Mucosa of gallbladder (tissue), 1 donor: ENCODE measurements at regions not wholly inside any gene's neighbourhood (a gene's known extent, or its start where the extent isn't known, plus 50 kb on each side); places are given as distances from the start of the nearest gene placed in this dataset.

ENCODE experiments used
- DNase-seq: peaks from one replicate; pipeline ENCODE4 v3.0.0-alpha.2; 2020; ENCODE audit warnings: low spot score
- donor health status: DM: no; HTN: no; CAD: no.

DNA sequence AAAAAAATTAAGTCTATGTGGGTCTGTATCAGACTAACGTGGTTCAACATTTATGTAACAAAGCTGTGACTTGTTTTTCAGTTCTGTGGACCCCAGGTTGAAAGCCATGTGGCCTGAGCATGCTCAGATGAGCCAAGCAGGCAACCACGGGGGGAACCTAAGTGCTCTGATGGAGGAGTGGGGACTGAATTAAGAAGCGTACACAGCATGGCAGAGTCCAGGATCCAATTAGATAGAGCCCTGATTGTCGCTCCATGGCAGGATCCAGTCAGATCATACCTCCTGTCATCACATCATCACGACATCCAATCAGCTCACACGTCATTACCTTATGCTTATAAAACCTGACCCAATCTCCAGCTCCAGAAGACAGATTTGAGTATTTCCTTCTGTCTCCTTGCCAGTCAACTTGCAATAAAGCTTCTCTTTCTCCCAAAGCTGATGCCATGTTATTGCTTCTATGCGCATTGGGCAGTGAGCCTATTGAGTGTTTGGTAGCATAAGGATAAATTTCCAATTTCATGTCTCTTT lies 1013.1 kb upstream of the TMEM132C start:
- DNase-seq = no peak

- no peak for DNase-seq
These were observed 1012.5 kb upstream of the TMEM132C start for GRCh38 chr12:127254420-127254955.

GRCh38 chr12:127257366-127257935 lies 1009.5 kb upstream of the TMEM132C start:
- DNase-seq = no peak

DNA sequence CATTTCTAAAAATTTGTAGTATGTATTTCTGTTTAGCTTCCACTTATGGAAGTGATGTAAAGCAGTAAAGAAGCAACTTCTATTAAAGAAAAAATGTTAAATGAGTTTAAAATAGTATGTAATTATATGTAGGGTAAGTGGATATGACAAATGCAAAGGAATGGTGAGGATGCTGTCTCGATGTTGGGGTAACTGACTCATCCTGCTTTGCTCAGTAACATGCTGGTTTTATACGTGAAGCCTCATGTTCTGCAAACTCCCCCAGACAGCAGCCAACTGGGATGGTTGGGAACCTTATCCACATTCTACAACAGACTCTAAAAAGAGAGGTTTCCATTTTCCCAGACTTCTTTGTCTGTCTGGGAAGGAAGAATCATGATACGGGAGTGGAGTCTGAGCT lies 1006.4 kb upstream of the TMEM132C start:
- no peak for DNase-seq

- DNase-seq = no peak
These were observed 1006.0 kb upstream of the TMEM132C start for GRCh38 chr12:127260999-127261398.

DNA sequence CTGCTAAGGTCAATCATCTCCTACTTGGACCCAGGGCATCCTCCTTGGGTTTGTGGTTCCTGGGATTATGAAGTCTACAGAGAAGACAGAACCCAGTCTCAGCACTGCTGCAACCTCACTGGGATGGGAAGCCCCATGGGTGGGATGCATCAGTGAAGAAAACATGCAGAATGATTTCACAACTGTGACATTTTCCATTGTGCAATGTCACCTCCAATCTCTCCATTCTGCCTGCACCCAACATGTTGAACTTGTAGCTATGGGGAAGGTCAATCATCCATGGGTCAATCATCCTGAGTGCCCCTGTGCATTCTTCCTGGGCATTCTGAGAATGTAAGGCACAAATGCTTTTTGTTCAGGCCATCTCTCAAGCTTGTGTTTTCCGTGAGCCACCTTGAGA lies 1004.4 kb upstream of the TMEM132C start:
- no peak for DNase-seq

DNA sequence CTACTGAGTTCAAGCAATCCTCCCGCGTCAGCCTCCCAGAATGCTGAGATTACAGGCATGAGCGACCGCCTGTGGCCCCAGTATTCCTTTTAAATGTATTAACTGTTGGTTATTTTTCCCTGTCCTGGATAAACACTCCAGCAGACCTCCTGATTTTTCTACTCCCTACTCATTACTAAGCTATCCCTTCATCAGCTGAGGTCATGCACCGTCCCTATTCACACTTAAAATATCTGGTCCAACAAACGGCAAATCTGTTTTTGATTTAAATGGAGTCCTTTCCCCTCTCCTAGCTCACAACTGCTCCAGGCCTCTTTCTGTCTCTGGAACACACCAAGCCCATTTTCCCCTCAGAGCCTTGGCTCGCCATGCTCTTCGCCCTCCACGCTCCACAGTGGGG lies 1003.3 kb upstream of the TMEM132C start:
- DNase-seq = no peak

DNA sequence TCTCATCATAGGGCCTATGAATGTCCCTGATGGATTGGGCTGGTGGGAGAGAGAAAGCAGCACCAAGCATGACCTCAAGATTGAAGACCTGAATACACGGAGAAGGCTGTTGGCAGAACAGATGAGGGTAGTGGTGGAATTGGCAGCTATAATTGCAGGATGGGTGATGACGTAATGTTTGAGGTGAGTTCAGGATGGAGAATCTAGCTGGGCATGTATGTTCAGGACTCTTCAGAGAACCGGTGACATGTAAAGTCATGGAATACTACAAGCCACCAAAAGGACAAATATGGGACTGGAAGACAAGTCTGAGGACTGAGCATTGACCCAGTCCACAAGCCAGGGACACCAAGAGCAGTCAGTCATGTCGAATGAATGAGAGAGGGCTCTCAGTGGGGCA lies 999.8 kb upstream of the TMEM132C start:
- no peak for DNase-seq

DNA sequence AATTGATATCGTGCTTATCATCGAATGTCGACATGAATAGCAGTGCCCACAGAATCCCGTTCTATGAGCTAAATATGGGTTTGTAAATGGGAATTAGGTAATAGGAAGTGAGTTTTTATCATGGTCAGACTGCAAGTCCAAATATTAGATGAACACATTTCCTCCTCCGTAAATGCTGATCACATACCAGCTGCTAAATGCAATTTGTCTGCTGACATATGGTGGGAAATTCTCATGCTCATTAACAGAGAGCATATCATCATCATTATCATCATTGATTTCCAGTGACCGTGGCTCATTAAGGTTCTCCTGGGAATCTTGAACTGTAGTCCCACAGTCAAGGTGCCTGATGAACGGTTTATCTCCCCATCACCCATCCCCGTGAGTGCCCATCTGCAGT lies 998.8 kb upstream of the TMEM132C start:
- no peak for DNase-seq

- no peak for DNase-seq
These were observed 998.1 kb upstream of the TMEM132C start for GRCh38 chr12:127268706-127269425.

GRCh38 chr12:127270193-127270592 lies 996.8 kb upstream of the TMEM132C start:
- DNase-seq = peak; percentile 0

- no peak for DNase-seq
These were observed 995.2 kb upstream of the TMEM132C start for GRCh38 chr12:127271776-127272175.

- DNase-seq = no peak
These were observed 994.1 kb upstream of the TMEM132C start for GRCh38 chr12:127272864-127273263.

DNA sequence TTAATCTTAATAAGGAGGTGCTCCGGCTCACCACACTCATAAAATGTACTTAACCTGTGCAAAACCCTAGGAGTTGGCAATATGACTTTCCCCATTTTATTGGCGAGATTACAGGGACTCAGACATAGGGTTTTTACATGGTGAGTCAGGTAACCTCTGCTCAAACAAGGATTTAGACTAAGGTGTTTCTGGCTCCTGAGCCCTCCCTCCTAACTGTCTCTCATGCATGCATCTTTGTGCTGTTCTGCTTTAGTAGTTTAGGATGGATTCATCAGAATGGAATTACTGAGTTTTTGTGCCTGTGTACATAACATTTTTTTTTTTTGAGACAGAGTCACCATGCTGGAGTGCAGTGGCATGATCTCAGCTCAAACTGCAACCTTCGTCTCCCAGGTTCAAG lies 993.3 kb upstream of the TMEM132C start:
- no peak for DNase-seq

GRCh38 chr12:127275416-127275815 lies 991.6 kb upstream of the TMEM132C start:
- no peak for DNase-seq

GRCh38 chr12:127277882-127278281 lies 989.1 kb upstream of the TMEM132C start:
- no peak for DNase-seq

DNA sequence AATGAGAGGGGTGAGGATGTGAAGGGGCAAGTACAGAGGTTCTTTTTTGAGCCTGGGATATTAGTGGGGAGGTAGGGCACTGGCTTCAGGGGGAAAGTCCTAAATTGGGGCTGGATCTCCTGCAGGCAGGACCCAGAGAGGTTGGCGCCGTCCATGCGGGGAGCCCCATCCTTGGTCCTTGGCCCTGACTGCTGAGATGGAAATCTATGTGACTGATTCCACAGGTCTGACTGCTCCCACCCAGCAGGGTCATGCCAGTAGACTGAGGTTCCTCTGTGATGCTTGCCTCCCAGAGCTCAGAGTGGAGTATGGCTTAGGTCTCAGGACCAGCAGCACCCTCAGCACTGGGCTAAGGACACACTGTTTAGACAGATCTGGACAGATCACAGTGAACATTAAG lies 988.6 kb upstream of the TMEM132C start:
- DNase-seq = no peak

GRCh38 chr12:127280393-127281275 lies 986.3 kb upstream of the TMEM132C start:
- peak; percentile 28 for DNase-seq

DNA sequence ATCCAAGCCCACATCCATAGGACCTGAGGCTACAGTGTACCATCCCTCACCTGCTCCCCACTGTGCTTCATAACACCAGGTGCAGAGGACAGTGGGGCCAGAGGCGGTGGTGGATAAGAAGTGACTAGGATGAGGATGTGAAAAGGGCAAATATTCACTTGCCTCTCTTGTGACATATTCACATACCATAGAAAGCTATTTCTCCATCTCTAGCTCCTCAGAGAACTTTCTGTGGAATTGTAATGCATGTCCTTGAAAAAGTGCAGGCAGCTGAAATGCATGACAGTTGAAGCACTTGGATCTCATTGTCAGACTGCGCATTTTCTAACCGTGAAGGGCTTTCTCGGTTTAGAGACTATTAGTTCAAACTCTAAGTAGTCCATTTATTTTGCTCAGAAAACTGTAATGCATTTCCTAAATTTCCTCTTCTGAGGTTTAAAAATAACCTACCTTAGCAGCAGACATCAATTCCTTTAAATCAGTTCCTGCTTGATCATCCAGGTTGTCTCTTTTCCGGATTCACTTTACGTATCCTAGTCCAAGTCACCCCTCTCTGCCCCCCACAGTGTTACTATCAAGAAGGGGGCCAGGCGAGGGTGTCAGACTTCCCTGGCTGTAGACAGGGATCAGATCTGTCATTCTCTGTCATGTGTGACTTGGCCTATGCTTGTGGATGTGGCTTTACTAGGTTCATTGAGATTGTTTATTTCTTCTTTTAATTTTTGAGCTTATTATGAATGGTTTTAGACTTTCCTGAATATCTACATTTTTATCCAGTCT lies 984.0 kb upstream of the TMEM132C start:
- no peak for DNase-seq

- DNase-seq = no peak
These were observed 982.9 kb upstream of the TMEM132C start for GRCh38 chr12:127284021-127284420.

DNA sequence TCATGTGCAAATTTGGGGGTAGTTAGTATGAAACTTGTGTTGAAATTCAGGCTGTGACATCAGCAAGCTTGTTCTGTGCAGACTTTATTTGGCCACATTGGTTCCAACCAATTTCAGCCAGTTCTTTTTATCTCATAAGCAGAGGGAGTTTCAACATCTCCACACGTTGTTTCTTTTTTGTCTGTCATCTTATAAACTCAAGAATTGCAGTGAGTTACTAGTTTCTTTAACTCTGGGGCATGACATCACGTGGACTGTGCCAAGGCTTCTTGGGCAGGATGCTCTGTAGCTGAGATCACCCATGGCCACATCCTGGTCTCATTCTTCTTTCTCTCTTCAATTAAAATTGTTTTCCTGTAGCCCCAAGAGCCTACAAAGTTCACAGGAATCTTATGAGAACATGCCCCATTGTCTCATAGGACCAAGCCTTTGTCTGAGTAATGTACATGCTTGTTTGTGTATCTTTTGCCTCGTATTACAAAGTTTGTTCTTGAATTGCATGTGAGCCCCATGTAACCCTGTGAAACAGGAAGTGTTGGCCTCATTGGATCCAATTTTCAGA lies 982.0 kb upstream of the TMEM132C start:
- no peak for DNase-seq
